Activated naive CD4-positive, alpha-beta T cell treated with anti-CD3 and anti-CD28 coated beads for 36 hours (primary cell): ENCODE measurements at regions not wholly inside any gene's neighbourhood (a gene's known extent, or its start where the extent isn't known, plus 50 kb on each side); places are given as distances from the start of the nearest gene placed in this dataset.

Source experiments
- CTCF ChIA-PET: fragments of 350-600 bp; sonication (Branson Sonifier 250); formaldehyde crosslinking; loops from one replicate; lab custom pipeline; 2021; ENCODE audit warnings: antibody characterized with exemption; lab: Charles Lee
- DNase-seq: peaks from one replicate; pipeline ENCODE4 v3.0.0-alpha.2; 2020
- H3K27ac Mint-ChIP-seq: one replicate; pipeline ENCODE4 v1.8.0; 2021; ENCODE audit warnings: mild to moderate bottlenecking, mixed read lengths
- H3K27me3 Mint-ChIP-seq: one replicate; pipeline ENCODE4 v1.8.0; 2021; ENCODE audit warnings: low read depth, mixed read lengths
- H3K36me3 Mint-ChIP-seq: one replicate; pipeline ENCODE4 v1.8.0; 2021; ENCODE audit warnings: low read depth, mixed read lengths
- H3K4me1 Mint-ChIP-seq: one replicate; pipeline ENCODE4 v1.8.0; 2021; ENCODE audit warnings: low read depth, mixed read lengths
- H3K4me3 Mint-ChIP-seq: one replicate; pipeline ENCODE4 v1.8.0; 2021; ENCODE audit warnings: mild to moderate bottlenecking, moderate library complexity, mixed read lengths
- H3K9me3 Mint-ChIP-seq: one replicate; pipeline ENCODE4 v1.8.0; 2021; ENCODE audit warnings: mixed read lengths
- intact Hi-C: fragments of 100-400 bp; cut with micrococcal nuclease; formaldehyde crosslinking; loops from one replicate; pipeline ENCODE4 v1.15.1; 2023

DNA sequence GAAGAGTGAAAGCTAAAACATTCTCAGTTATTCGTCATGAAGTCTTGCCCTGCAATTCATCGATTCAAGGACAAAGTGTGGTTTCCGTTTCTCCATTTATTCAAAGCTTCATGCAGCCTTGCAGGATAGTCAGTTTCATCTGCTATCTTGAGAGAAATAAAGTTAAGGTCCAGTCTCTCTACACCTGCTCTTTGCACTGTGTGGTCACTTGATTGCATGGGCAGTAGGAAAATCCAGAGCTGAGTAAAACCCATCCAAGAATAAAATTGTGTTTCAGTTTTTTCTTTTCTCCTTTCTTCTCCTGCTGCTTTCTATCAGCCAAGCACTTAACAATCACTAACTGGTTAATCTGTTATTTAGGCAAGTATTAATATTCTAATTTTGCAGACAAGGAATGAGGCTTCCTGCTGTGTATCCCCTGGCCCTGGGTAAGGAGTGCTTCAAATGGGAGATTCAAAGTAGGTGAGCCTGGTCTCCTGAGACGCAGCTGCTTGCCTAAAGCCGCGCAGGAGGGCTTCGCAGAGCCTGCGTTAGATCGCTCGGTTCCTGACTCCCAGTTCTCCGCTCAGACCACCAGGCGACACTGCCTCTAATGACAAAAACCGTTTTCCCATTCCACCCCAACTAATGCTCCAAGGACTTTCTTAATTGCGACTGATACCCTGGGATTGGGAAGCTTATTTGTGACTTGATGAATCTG lies 808.3 kb downstream of the TFAP2A start:
- Mint-ChIP-seq H3K4me1 (no peaks in the 10 kb centered on the region), H3K36me3 (no peaks in the 10 kb centered on the region), H3K4me3 (no peak overlapping the region), H3K27ac (no peak overlapping the region), H3K9me3 (no peaks in the 10 kb centered on the region), H3K27me3 (no peaks in the 10 kb centered on the region)
- intact Hi-C loops = no loop called here
- DNase-seq = no peak
- CTCF ChIA-PET = no interaction called here

DNA sequence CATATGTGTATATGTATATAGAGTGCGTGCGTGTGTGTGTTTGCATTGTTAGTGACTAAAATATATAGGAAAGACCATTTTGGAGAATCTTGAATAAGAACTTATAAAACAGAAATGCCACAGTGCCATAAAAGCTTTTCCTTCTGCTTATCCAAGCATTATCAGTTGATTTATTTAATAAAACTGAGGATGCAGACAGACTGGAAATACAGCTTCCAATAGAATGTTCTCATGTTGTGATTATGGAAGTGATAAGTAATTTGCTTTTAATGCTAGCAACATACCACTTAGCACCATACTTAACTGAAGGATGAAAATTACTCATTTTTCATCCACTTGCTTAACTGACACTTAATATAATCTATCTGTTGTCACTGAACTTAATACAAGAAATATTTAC lies 820.1 kb downstream of the TFAP2A start:
- intact Hi-C loops = no loop called here
- Mint-ChIP-seq H3K27me3 (no peaks in the 10 kb centered on the region), H3K4me3 (no peak overlapping the region), H3K9me3 (no peaks in the 10 kb centered on the region), H3K27ac (no peak overlapping the region), H3K4me1 (no peaks in the 10 kb centered on the region), H3K36me3 (no peaks in the 10 kb centered on the region)
- CTCF ChIA-PET = no interaction called here
- DNase-seq = no peak

DNA sequence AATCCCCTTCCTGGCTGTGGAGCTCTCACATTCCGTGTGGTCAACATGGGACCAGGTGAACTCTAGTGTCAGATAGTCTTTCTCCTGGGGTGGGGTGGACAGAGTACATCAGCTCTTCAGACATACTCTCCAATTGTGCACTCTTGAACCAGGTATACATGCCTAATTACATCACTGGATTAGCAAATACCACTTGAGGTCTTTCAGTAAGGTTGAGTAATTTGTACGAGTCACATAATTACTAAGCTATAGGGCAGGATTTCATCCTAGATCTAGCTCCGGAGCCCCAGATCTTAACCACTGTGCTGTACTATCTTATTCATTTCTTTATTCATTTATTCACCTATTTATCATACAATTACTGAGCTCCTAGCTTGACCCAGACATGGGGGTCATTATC lies 821.3 kb downstream of the TFAP2A start:
- Mint-ChIP-seq H3K4me1 (no peaks in the 10 kb centered on the region), H3K36me3 (no peaks in the 10 kb centered on the region), H3K27ac (no peak overlapping the region), H3K4me3 (no peak overlapping the region), H3K9me3 (no peaks in the 10 kb centered on the region), H3K27me3 (no peaks in the 10 kb centered on the region)
- DNase-seq = no peak
- CTCF ChIA-PET = interaction anchor here (0.6 kb wide), 1 partner anchor 784 kb away, joined by 3 read pairs; no protein-coding TSS in a partner anchor
- intact Hi-C loops = no loop called here

DNA sequence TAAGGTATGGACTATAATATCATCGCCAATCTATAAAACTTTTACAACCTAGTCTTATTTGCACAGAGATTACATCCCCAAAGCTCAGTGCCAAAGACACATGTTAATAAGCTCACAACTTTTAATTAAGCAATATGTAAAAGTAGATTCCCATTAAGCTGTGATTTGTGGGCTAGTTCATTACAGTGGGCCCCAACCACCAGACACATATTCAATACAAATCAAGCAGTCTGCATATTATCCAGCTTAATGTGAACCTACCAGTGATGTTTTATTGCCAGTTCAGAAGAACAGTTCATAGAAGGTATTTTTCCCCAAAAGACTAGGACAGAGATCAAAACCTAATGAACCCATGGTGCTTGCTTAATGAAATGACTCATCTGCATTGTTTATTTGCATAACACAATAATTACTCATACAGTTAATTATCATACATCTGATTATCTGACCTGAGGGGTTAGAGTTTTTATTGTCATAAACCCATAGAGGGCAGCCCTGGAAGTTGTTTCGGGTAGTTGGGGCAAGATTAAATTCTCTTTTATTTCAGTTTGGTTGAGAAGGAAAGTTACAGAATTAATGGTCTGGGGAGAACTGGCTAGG lies 831.0 kb downstream of the TFAP2A start:
- no peak overlapping the region for H3K4me3 Mint-ChIP-seq
- H3K4me1 Mint-ChIP-seq = no peaks in the 10 kb centered on the region
- no peak for DNase-seq
- H3K36me3 Mint-ChIP-seq = no peaks in the 10 kb centered on the region
- no peak overlapping the region for H3K27ac Mint-ChIP-seq
- intact Hi-C loops = no loop called here
- CTCF ChIA-PET = no interaction called here
- peaks cover 1% of the 10 kb centered on the region for H3K9me3 Mint-ChIP-seq
- no peaks in the 10 kb centered on the region for H3K27me3 Mint-ChIP-seq

DNA sequence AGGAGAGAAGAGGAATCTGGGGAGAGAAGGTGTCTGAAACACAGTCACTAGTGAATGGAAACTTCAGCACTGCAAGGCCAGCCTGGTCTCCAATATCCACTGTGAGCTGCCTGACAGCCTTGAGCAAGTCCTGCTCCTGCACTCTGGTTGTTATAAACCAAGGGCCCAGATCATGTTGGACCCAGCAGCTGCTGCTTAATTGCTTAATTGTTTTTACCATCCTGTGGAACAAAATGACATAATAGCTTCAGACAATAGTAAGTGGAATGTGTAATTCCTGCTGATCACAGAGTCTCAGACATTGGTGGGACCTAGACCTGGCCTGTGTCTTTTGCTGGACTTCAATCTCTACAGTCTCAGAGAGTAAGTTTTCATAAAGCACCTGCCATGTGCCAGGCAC lies 833.7 kb downstream of the TFAP2A start:
- Mint-ChIP-seq H3K27ac (no peak overlapping the region), H3K9me3 (no peaks in the 10 kb centered on the region), H3K36me3 (no peaks in the 10 kb centered on the region), H3K4me1 (no peaks in the 10 kb centered on the region), H3K27me3 (no peaks in the 10 kb centered on the region), H3K4me3 (no peak overlapping the region)
- DNase-seq = no peak
- intact Hi-C loops = no loop called here
- CTCF ChIA-PET = interaction anchor here (0.7 kb wide), 1 partner anchor 198 kb away, joined by 4 read pairs; no protein-coding TSS in a partner anchor

DNA sequence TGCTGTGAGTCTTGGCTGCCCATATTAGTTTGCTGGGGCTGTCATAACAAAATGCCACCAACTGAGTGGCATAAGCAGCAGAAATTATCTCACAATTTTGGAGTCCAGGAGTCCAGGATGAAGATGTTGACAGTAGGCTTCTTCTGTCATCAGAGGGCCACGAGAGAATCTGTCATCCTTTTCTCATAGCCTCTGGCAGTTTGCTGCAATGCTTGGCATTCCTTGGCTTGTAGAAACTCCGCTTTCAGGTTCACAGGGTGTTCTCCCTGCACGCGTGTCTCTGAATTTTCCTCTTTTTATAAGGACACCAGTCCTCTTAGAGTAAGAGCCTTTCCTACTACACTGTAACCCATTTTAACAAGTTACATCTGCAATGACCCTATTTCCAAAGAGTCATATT lies 838.4 kb downstream of the TFAP2A start:
- Mint-ChIP-seq H3K27me3 (no peaks in the 10 kb centered on the region), H3K36me3 (no peaks in the 10 kb centered on the region), H3K27ac (no peak overlapping the region), H3K9me3 (no peaks in the 10 kb centered on the region), H3K4me1 (no peaks in the 10 kb centered on the region), H3K4me3 (no peak overlapping the region)
- CTCF ChIA-PET = interaction anchor here (0.5 kb wide), 1 partner anchor 859 kb away, joined by 3 read pairs; no protein-coding TSS in a partner anchor
- intact Hi-C loops = no loop called here
- DNase-seq = no peak

DNA sequence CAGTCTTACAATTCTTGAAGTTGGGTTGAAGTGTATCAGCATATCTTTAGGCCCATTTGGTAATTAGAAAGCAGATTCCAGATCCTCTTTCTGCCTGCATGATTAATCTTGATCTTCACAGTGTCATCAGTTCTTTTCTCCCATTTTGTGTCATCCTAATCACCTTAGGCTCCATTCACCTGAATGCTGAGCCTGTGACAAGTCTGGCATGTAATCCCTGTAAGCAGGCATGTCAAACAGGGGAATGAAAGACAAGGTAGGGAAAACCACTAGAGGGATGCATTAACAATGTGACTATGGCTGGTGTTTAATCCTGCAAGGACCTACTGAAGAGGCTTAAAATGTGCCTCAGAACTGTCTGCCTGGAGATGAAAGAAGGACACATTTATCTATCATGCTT lies 848.8 kb downstream of the TFAP2A start:
- Mint-ChIP-seq H3K36me3 (no peaks in the 10 kb centered on the region), H3K27ac (no peak overlapping the region), H3K4me3 (no peak overlapping the region), H3K27me3 (no peaks in the 10 kb centered on the region), H3K9me3 (no peaks in the 10 kb centered on the region), H3K4me1 (no peaks in the 10 kb centered on the region)
- intact Hi-C loops = no loop called here
- CTCF ChIA-PET = no interaction called here
- DNase-seq = no peak

DNA sequence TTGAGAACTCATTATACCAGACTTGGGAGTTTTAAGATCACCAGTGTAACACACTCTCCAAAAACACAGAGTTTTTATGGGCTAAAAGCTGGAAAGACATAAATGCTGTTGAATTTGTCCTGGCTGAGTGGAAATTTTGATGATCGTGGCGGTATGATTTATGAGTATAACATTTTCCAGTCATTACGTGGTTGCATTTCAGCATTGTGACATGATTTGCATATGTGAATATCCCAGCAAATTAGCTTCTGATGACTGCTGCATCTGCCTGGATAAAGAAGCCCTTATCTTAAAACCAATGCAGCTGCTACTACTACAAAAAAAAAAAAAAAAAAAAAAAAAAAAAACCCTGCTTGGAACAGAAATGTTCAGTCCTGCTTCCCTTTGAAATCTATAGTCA lies 850.9 kb downstream of the TFAP2A start:
- H3K4me3 Mint-ChIP-seq = no peak overlapping the region
- H3K27me3 Mint-ChIP-seq = no peaks in the 10 kb centered on the region
- H3K27ac Mint-ChIP-seq = no peak overlapping the region
- no peaks in the 10 kb centered on the region for H3K9me3 Mint-ChIP-seq
- no peaks in the 10 kb centered on the region for H3K4me1 Mint-ChIP-seq
- H3K36me3 Mint-ChIP-seq = no peaks in the 10 kb centered on the region
- CTCF ChIA-PET = no interaction called here
- DNase-seq = no peak
- intact Hi-C loops = no loop called here

DNA sequence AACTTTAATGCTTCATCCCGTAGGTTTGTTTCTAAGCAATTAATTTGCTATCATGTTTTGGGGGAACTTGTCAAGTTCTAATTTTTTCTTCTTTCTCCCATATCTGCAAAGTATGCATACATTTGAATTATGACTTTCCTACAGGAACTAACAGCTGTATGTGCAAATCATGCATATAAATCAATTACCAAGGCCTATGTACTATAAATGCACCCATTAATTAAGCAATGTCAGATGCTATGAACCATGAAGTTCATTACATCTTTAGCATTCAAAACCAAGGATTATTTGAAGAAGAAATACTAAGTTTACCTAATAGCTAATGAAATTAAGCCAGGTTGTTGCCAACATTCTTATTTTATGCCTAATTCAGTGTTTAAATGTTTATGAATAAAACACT lies 851.3 kb downstream of the TFAP2A start:
- DNase-seq = no peak

DNA sequence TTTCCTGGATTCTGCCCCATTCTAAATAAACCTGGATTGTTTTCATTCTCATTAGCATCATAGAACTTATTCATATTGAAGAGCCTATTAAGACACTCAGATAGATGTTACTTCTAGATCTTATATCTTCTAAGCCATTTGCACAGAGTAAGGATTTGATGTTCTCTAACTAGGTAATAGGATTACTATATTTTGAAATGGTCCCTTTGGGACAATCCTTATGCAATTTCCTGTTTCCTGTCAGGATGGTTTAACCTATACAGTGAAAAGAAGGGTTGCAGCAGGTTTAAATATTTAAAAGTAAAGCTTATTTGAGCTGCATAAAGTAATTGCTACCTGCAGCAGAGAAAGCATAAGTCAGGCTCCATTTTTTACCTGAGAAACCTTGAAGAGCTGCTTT lies 860.1 kb downstream of the TFAP2A start:
- intact Hi-C loops = no loop called here
- H3K36me3 Mint-ChIP-seq = no peaks in the 10 kb centered on the region
- H3K4me1 Mint-ChIP-seq = no peaks in the 10 kb centered on the region
- no peak for DNase-seq
- no peak overlapping the region for H3K4me3 Mint-ChIP-seq
- H3K27me3 Mint-ChIP-seq = no peaks in the 10 kb centered on the region
- no peak overlapping the region for H3K27ac Mint-ChIP-seq
- CTCF ChIA-PET = interaction anchor here (0.6 kb wide), 1 partner anchor 53 kb away, joined by 4 read pairs; no protein-coding TSS in a partner anchor
- peaks cover 10% of the 10 kb centered on the region for H3K9me3 Mint-ChIP-seq

More for the DNA sequence above, 851.3 kb downstream of the TFAP2A start:
- CTCF ChIA-PET = no interaction called here
- H3K4me1 Mint-ChIP-seq = no peaks in the 10 kb centered on the region
- H3K9me3 Mint-ChIP-seq = no peaks in the 10 kb centered on the region
- H3K27ac Mint-ChIP-seq = no peak overlapping the region
- no peaks in the 10 kb centered on the region for H3K36me3 Mint-ChIP-seq
- intact Hi-C loops = no loop called here
- H3K4me3 Mint-ChIP-seq = no peak overlapping the region
- no peaks in the 10 kb centered on the region for H3K27me3 Mint-ChIP-seq

DNA sequence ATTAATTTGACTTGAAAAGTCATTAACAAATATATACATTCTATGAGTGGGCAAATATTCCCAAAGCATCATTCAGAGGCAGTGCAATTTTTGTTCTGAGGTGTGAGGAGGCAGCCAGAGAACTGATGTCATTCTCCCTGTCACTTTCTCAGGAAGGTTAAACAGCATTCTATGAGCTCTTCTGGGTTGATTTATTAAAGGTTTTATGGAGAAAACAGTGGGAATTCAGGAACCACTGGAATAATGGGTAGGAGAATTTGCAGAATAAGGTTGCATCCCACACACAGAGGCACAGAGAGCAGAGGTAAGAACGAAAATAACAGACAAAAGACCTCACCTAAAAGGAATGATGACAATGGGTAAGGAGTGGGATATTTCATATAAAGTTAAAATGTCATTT lies 860.6 kb downstream of the TFAP2A start:
- H3K27me3 Mint-ChIP-seq = no peaks in the 10 kb centered on the region
- H3K36me3 Mint-ChIP-seq = no peaks in the 10 kb centered on the region
- no peak for DNase-seq
- H3K4me1 Mint-ChIP-seq = no peaks in the 10 kb centered on the region
- intact Hi-C loops = no loop called here
- no peak overlapping the region for H3K4me3 Mint-ChIP-seq
- no peak overlapping the region for H3K27ac Mint-ChIP-seq
- H3K9me3 Mint-ChIP-seq = peaks cover 10% of the 10 kb centered on the region
- CTCF ChIA-PET = interaction anchor here (0.6 kb wide), 1 partner anchor 53 kb away, joined by 4 read pairs; no protein-coding TSS in a partner anchor

DNA sequence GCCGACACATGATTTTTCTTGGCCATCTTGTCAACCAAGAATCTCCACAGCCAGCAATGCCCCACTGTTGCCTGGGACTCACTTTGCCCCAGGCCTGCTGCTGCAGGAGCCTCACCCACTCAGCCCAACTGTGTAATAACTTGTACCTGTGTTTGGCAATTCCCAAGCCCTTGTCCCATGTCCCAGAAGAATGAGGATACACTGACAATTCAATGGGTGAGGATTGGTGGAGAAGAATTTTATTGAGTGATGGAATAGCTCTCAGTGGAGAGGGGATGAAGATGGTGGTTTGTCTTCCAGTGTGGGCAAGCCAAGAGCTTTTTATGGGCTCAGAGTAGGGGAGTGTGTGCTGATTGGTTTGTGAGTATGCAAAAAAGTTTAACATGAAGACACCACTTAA lies 861.9 kb downstream of the TFAP2A start:
- Mint-ChIP-seq H3K27me3 (no peaks in the 10 kb centered on the region), H3K4me1 (no peaks in the 10 kb centered on the region), H3K36me3 (no peaks in the 10 kb centered on the region), H3K4me3 (no peak overlapping the region), H3K27ac (no peak overlapping the region), H3K9me3 (peaks cover 10% of the 10 kb centered on the region)
- intact Hi-C loops = no loop called here
- DNase-seq = no peak
- CTCF ChIA-PET = no interaction called here

DNA sequence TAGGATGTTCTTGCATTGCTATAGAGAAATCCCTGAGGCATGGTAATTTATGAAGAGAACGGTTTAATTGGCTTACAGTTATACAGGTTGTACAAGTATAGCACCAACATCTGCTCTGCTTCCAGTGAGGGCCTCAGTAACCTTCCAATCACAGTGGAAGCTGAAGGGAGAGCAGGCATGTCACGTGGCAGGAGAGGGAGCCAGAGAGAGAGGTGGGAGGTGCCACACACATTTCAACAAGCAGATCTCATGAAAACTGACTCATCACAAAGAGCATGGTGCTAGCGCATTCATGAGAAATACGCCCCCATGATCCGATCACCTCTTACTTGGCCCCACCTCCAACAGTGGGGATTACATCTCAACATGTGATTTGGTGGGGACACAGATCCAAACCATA lies 871.2 kb downstream of the TFAP2A start:
- H3K4me1 Mint-ChIP-seq = no peaks in the 10 kb centered on the region
- no peaks in the 10 kb centered on the region for H3K36me3 Mint-ChIP-seq
- no peak overlapping the region for H3K4me3 Mint-ChIP-seq
- H3K27me3 Mint-ChIP-seq = no peaks in the 10 kb centered on the region
- H3K9me3 Mint-ChIP-seq = no peaks in the 10 kb centered on the region
- CTCF ChIA-PET = no interaction called here
- H3K27ac Mint-ChIP-seq = no peak overlapping the region
- no peak for DNase-seq
- intact Hi-C loops = no loop called here
